Endodermal cell (in vitro differentiated cells): ENCODE measurements at regions not wholly inside any gene's neighbourhood (a gene's known extent, or its start where the extent isn't known, plus 50 kb on each side); places are given as distances from the start of the nearest gene placed in this dataset.
A peak's percentile ranks its signal among the peaks of the same experiment; 100 is the strongest.

Experiments used
- DNase-seq: peaks from one replicate; pipeline ENCODE4 v3.0.0-alpha.2; 2017
- H3K27ac ChIP-seq: 2 replicates; pipeline ENCODE4 v1.5.1; 2013; ENCODE audit warnings: mild to moderate bottlenecking, low read depth, low read length, moderate library complexity
- H3K27me3 ChIP-seq: 2 replicates; pipeline ENCODE4 v1.6.1; 2013; ENCODE audit warnings: mild to moderate bottlenecking, low read length, moderate library complexity; ENCODE audit not compliant: insufficient read depth, control insufficient read depth, poor library complexity, severe bottlenecking
- H3K36me3 ChIP-seq: 2 replicates; pipeline ENCODE4 v1.7.0; 2013; ENCODE audit warnings: mild to moderate bottlenecking, low read length, moderate library complexity; ENCODE audit not compliant: control insufficient read depth, insufficient read depth
- H3K4me1 ChIP-seq: one replicate; pipeline ENCODE4 v1.7.0; 2013; ENCODE audit warnings: low read length; ENCODE audit not compliant: control insufficient read depth, insufficient read depth
- H3K4me3 ChIP-seq: 2 replicates; pipeline ENCODE4 v1.5.1; 2013; ENCODE audit warnings: mild to moderate bottlenecking, low read length, moderate library complexity
- H3K9ac ChIP-seq: 2 replicates; pipeline ENCODE4 v1.6.1; 2013; ENCODE audit warnings: mild to moderate bottlenecking, low read length, moderate library complexity; ENCODE audit not compliant: poor library complexity, severe bottlenecking; ENCODE audit errors: extremely low read depth
- H3K9me3 ChIP-seq: 2 replicates; pipeline ENCODE4 v1.6.1; 2013; ENCODE audit warnings: mild to moderate bottlenecking, low read length, moderate library complexity; ENCODE audit not compliant: control insufficient read depth
- H3K27ac Mint-ChIP-seq: 2 replicates; pipeline ENCODE4 v1.8.0; 2020; ENCODE audit warnings: mixed read lengths
- H3K27me3 Mint-ChIP-seq: 2 replicates; pipeline ENCODE4 v1.8.0; 2021; ENCODE audit warnings: mild to moderate bottlenecking, mixed read lengths; ENCODE audit not compliant: insufficient read depth
- H3K36me3 Mint-ChIP-seq: 2 replicates; pipeline ENCODE4 v1.8.0; 2020; ENCODE audit warnings: low read depth, mixed read lengths
- H3K4me1 Mint-ChIP-seq: 2 replicates; pipeline ENCODE4 v1.8.0; 2020; ENCODE audit warnings: mixed read lengths
- H3K4me3 Mint-ChIP-seq: 2 replicates; pipeline ENCODE4 v1.8.0; 2020; ENCODE audit warnings: mild to moderate bottlenecking, moderate library complexity, mixed read lengths
- H3K9me3 Mint-ChIP-seq: 2 replicates; pipeline ENCODE4 v1.8.0; 2020; ENCODE audit warnings: mild to moderate bottlenecking, mixed read lengths
- WGBS, 2 experiments: methylation state at CpG; one replicate each; pipeline versions ENCODE4 v1.1.5 to v1.1.7; 2013; ENCODE audit warnings: missing lambda C conversion rate in 2 of 2, mixed read lengths in 1 of 2; ENCODE audit not compliant: insufficient coverage in 1 of 2, insufficient read length in 1 of 2; 5-methylcytosine and 5-hydroxymethylcytosine counted together
- TF ChIP-seq, protein P1 (sequence below): fragments of 200-600 bp; sonication (generic); conservative IDR thresholded peaks from 2 replicates; pipeline ENCODE4 v1.5.0; 2021; ENCODE audit warnings: antibody characterized with exemption, mild to moderate bottlenecking

GRCh38 chr6:105740946-105741645, 338.2 kb upstream of the PREP start:
- Histone ChIP-seq H3K4me1 (peaks cover 3% of the 10 kb centered on the region), H3K9ac (no peak overlapping the region), H3K27me3 (no peaks in the 10 kb centered on the region), H3K4me3 (no peak overlapping the region), H3K36me3 (no peaks in the 10 kb centered on the region), H3K27ac (no peak overlapping the region), H3K9me3 (peaks cover 7% of the 10 kb centered on the region)
- H3K27ac Mint-ChIP-seq, result no peak overlapping the region
- no peaks in the 10 kb centered on the region for H3K27me3 Mint-ChIP-seq
- peaks cover 18% of the 10 kb centered on the region for H3K4me1 Mint-ChIP-seq
- H3K4me3 Mint-ChIP-seq, result no peak overlapping the region
- whole genome bisulfite sequencing, 2 experiments, result 89 to 91% methylated on average over 7 of the region's 7 CpGs
- peaks cover 4% of the 10 kb centered on the region for H3K36me3 Mint-ChIP-seq
- DNase-seq, result no peak
- TF ChIP-seq, protein P1, sequence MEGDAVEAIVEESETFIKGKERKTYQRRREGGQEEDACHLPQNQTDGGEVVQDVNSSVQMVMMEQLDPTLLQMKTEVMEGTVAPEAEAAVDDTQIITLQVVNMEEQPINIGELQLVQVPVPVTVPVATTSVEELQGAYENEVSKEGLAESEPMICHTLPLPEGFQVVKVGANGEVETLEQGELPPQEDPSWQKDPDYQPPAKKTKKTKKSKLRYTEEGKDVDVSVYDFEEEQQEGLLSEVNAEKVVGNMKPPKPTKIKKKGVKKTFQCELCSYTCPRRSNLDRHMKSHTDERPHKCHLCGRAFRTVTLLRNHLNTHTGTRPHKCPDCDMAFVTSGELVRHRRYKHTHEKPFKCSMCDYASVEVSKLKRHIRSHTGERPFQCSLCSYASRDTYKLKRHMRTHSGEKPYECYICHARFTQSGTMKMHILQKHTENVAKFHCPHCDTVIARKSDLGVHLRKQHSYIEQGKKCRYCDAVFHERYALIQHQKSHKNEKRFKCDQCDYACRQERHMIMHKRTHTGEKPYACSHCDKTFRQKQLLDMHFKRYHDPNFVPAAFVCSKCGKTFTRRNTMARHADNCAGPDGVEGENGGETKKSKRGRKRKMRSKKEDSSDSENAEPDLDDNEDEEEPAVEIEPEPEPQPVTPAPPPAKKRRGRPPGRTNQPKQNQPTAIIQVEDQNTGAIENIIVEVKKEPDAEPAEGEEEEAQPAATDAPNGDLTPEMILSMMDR, result no peak
- peaks cover 16% of the 10 kb centered on the region for H3K9me3 Mint-ChIP-seq

- TF ChIP-seq, protein P1, result no peak
- no peak for DNase-seq
- Histone ChIP-seq H3K9me3 (peaks cover 7% of the 10 kb centered on the region), H3K36me3 (no peaks in the 10 kb centered on the region), H3K27me3 (no peaks in the 10 kb centered on the region), H3K27ac (no peak overlapping the region), H3K4me1 (peaks cover 4% of the 10 kb centered on the region), H3K4me3 (no peak overlapping the region), H3K9ac (no peak overlapping the region)
- Mint-ChIP-seq H3K27me3 (no peaks in the 10 kb centered on the region), H3K36me3 (peaks cover 4% of the 10 kb centered on the region), H3K9me3 (peaks cover 19% of the 10 kb centered on the region), H3K27ac (no peak overlapping the region), H3K4me1 (peaks cover 19% of the 10 kb centered on the region), H3K4me3 (no peak overlapping the region)
- WGBS, 2 experiments, result 92 to 93% methylated on average over 2 of the region's 2 CpGs
Observed at GRCh38 chr6:105739764-105740163, 336.9 kb upstream of the PREP start.

DNA sequence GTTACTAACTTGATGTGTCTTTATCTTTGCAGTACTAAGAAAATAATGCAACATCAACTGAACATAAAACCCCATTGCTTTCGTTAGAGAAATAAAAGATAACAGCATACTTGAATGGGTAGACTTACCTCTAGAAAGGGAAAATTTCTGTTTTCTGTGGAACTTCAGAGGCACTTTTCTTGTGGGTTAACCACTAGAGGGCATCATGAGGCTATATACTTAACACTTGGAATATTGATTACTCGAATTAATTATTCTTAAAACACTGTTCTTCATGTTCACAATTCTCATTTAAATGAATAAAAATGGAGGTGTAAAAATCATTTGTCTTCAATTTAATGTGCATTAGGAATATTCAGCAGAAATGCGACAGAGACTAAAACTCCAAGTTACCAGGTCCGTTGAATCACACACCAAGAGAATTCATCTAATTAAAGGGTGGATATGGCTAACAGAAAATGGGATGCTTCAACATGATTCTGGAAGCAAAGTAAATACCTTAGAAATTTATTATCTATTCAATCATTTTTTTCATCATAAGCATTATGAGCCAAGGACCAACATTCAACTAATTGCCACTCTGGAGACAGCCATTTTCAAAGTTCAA, 330.8 kb upstream of the PREP start:
- 51 to 100% methylated on average over 1 to 4 of the region's 4 CpGs for WGBS, 2 experiments

More for the DNA sequence above, 330.8 kb upstream of the PREP start:
- TF ChIP-seq, protein P1, result peak; percentile 94
- Histone ChIP-seq H3K4me3 (no peak overlapping the region), H3K27me3 (no peaks in the 10 kb centered on the region), H3K27ac (no peak overlapping the region), H3K4me1 (peaks cover 4% of the 10 kb centered on the region), H3K9ac (no peak overlapping the region), H3K36me3 (no peaks in the 10 kb centered on the region), H3K9me3 (peaks cover 7% of the 10 kb centered on the region)
- Mint-ChIP-seq H3K27ac (no peak overlapping the region), H3K4me3 (no peak overlapping the region), H3K9me3 (peaks cover 19% of the 10 kb centered on the region), H3K27me3 (no peaks in the 10 kb centered on the region), H3K36me3 (peaks cover 4% of the 10 kb centered on the region), H3K4me1 (peaks cover 15% of the 10 kb centered on the region)
- no peak for DNase-seq
